K562 (cell line): ENCODE measurements at regions not wholly inside any gene's neighbourhood (a gene's known extent, or its start where the extent isn't known, plus 50 kb on each side); places are given as distances from the start of the nearest gene placed in this dataset.

Experiments used
- ATAC-seq: fragments of 200-7000 bp; cut with Tn5 transposase; 3 replicates; pipeline ENCODE4 v1.9.1; 2020; ENCODE audit warnings: moderate library complexity
- BruUV-seq: library from RNA; stranded (reverse); fragments of 400-500 nt; replicated peaks from 2 replicates; lab custom pipeline; 2021; lab: Mats Ljungman, UMichigan
- CTCF ChIA-PET: fragments of 300-600 bp; formaldehyde crosslinking; extraction: SDS; loops from one replicate; lab custom pipeline; 2021; ENCODE audit warnings: low intra/inter-chr PET ratio; lab: Yijun Ruan, JAX
- POLR2A ChIA-PET: fragments of 300-600, 350-650 bp; sonication (Branson Sonifier 250); formaldehyde crosslinking; extraction: SDS; loops from one replicate; lab custom pipeline; 2021; ENCODE audit warnings: antibody characterized with exemption, inconsistent platforms; lab: Yijun Ruan, JAX
- DNase-seq, 4 experiments: peaks; one replicate each; pipeline versions ENCODE4 v3.0.0 to v3.0.0-alpha.2; 2011 to 2018; ENCODE audit warnings: low spot score in 3 of 4, mixed read lengths in 3 of 4; ENCODE audit errors: extremely low read depth in 1 of 4
- FAIRE-seq: peaks from 2 replicates; lab custom pipeline; 2011; peaks lifted over from hg19 to GRCh38; lab: Jason Lieb, UNC
- H2AFZ ChIP-seq: 2 replicates; pipeline ENCODE4 v1.6.0; 2011; ENCODE audit warnings: low read depth, low read length, control low read depth, inconsistent platforms
- H3K27ac ChIP-seq: fragments of 200-600 bp; 3 replicates; pipeline ENCODE4 v1.8.0; 2011; ENCODE audit warnings: low read depth, mild to moderate bottlenecking, control low read depth, inconsistent platforms, low read length, moderate library complexity, mixed read lengths; ENCODE audit errors: extremely low read depth
- H3K27me3 ChIP-seq, 2 experiments: fragments of 300-600 bp in 1 of 2; 2 replicates in 1 of 2; 3 replicates in 1 of 2; pipeline versions ENCODE4 v1.6.0 to v1.8.0; 2011; ENCODE audit warnings: inconsistent platforms in 2 of 2, low read length in 2 of 2, mild to moderate bottlenecking in 1 of 2, mixed read lengths in 1 of 2, moderate library complexity in 1 of 2; ENCODE audit not compliant: control insufficient read depth in 2 of 2, insufficient read depth in 2 of 2
- H3K36me3 ChIP-seq: fragments of 300-600 bp; 3 replicates; pipeline ENCODE4 v1.8.0; 2011; ENCODE audit warnings: mild to moderate bottlenecking, low read length, inconsistent platforms; ENCODE audit not compliant: control insufficient read depth, insufficient read depth
- H3K4me1 ChIP-seq, 2 experiments: fragments of 200-600 bp in 1 of 2; replicated peaks in 1 of 2; 2 replicates in 1 of 2; 3 replicates in 1 of 2; pipeline versions ENCODE4 v1.5.1 to v1.8.0; 2011; ENCODE audit warnings: inconsistent platforms in 2 of 2, low read length in 2 of 2, mild to moderate bottlenecking in 1 of 2, mixed read lengths in 1 of 2, moderate library complexity in 1 of 2; ENCODE audit not compliant: control insufficient read depth in 2 of 2, insufficient read depth in 2 of 2
- H3K4me2 ChIP-seq: 2 replicates; pipeline ENCODE4 v1.6.1; 2011; ENCODE audit warnings: low read length, control low read depth, inconsistent platforms, mixed read lengths; ENCODE audit not compliant: insufficient read depth
- H3K4me3 ChIP-seq: fragments of 200-600 bp; sonication (generic), shearing (Covaris generic); 2 replicates; pipeline ENCODE4 v1.5.1; 2016; ENCODE audit warnings: control low read depth, inconsistent platforms
- H3K79me2 ChIP-seq: fragments of 200-600 bp; 3 replicates; pipeline ENCODE4 v1.8.0; 2011; ENCODE audit warnings: low read length, inconsistent platforms; ENCODE audit not compliant: control insufficient read depth, insufficient read depth
- H3K9ac ChIP-seq, 2 experiments: 2 replicates each; pipeline versions ENCODE4 v1.6.0 to v1.6.1; 2011; ENCODE audit warnings: low read depth in 2 of 2, low read length in 2 of 2, control low read depth in 1 of 2, inconsistent platforms in 1 of 2, mild to moderate bottlenecking in 1 of 2, mixed read lengths in 1 of 2; ENCODE audit not compliant: insufficient read depth in 1 of 2
- H3K9me1 ChIP-seq: one replicate; pipeline ENCODE4 v1.6.0; 2011; ENCODE audit warnings: inconsistent platforms, mild to moderate bottlenecking, low read length, moderate library complexity; ENCODE audit not compliant: control insufficient read depth, insufficient read depth
- H3K9me3 ChIP-seq: replicated peaks from 2 replicates; pipeline ENCODE4 v1.5.1; 2011; ENCODE audit warnings: low read depth, low read length, inconsistent platforms; ENCODE audit not compliant: control insufficient read depth, insufficient read depth
- H4K20me1 ChIP-seq: replicated peaks from 2 replicates; pipeline ENCODE4 v1.6.1; 2011; ENCODE audit warnings: low read length, inconsistent platforms, mixed read lengths; ENCODE audit not compliant: control insufficient read depth, insufficient read depth
- ESRRA ChIP-seq: fragments of 450-650 bp; IDR thresholded peaks from 2 replicates; pipeline ENCODE4 v1.6.1; 2014; ENCODE audit warnings: low read depth, mild to moderate bottlenecking, moderate library complexity, borderline replicate concordance
- HDAC8 ChIP-seq: fragments of 450-650 bp; IDR thresholded peaks from 2 replicates; pipeline ENCODE4 v1.6.1; 2016; ENCODE audit warnings: mild to moderate bottlenecking, missing genetic modification characterization, moderate library complexity, missing compliant biosample characterization
- HLTF ChIP-seq: fragments of 450-650 bp; IDR thresholded peaks from 2 replicates; pipeline ENCODE4 v1.6.1; 2016
- MAFG ChIP-seq: fragments of 450-650 bp; conservative IDR thresholded peaks from 2 replicates; pipeline ENCODE4 v1.6.1; 2016; ENCODE audit warnings: missing genetic modification characterization, missing compliant biosample characterization
- PCBP1 ChIP-seq: fragments of 200-400 bp; formaldehyde crosslinking; IDR thresholded peaks from 2 replicates; pipeline ENCODE4 v1.6.1; 2018; ENCODE audit warnings: mild to moderate bottlenecking, low read depth, low read length; ENCODE audit not compliant: poor library complexity, severe bottlenecking
- RCOR1 ChIP-seq, 2 experiments: IDR thresholded peaks; 2 replicates each; pipeline ENCODE4 v1.6.1; 2012; ENCODE audit warnings: low read depth in 2 of 2, low read length in 2 of 2, borderline replicate concordance in 1 of 2, improper control_type of control experiment in 1 of 2
- SAFB2 ChIP-seq: fragments of 200-400 bp; formaldehyde crosslinking; IDR thresholded peaks from 2 replicates; pipeline ENCODE4 v1.6.1; 2018; ENCODE audit warnings: borderline replicate concordance, low read length, low read depth, moderate library complexity; ENCODE audit not compliant: severe bottlenecking
- TEAD2 ChIP-seq: fragments of 450-650 bp; IDR thresholded peaks from 2 replicates; pipeline ENCODE4 v1.6.1; 2016; ENCODE audit warnings: missing genetic modification characterization, control low read depth, missing compliant biosample characterization
- TFAP4 ChIP-seq: sonication (generic); formaldehyde crosslinking; IDR thresholded peaks from 2 replicates; pipeline ENCODE4 v1.8.0; 2022; ENCODE audit warnings: missing genetic modification reagents, mild to moderate bottlenecking, moderate library complexity, borderline replicate concordance
- U2AF2 ChIP-seq: fragments of 200-400 bp; formaldehyde crosslinking; optimal IDR thresholded peaks from 2 replicates; pipeline ENCODE3; 2017; ENCODE audit warnings: low read depth, mild to moderate bottlenecking, low read length
- ZFX ChIP-seq: sonication (generic); formaldehyde crosslinking; IDR thresholded peaks from 2 replicates; pipeline ENCODE4 v1.8.0; 2022; ENCODE audit warnings: mild to moderate bottlenecking, missing genetic modification reagents, moderate library complexity
- ZNF174 ChIP-seq: fragments of 250-450 bp; sonication (Bioruptor Pico); IDR thresholded peaks from 2 replicates; pipeline ENCODE4 v1.4.0; 2020; ENCODE audit warnings: mild to moderate bottlenecking
- ZNF511 ChIP-seq: sonication (generic); formaldehyde crosslinking; IDR thresholded peaks from 2 replicates; pipeline ENCODE4 v1.8.0; 2022; ENCODE audit warnings: mild to moderate bottlenecking, missing genetic modification reagents
- ZNF79 ChIP-seq: fragments of 250-450 bp; sonication (Bioruptor Pico); IDR thresholded peaks from 2 replicates; pipeline ENCODE4 v1.4.0; 2020; ENCODE audit warnings: low read depth, mild to moderate bottlenecking, moderate library complexity
- WGBS: fragments of 100-300 bp; shearing (Covaris generic); methylation state at CpG from one replicate; pipeline ENCODE4 v1.1.6; 2016; ENCODE audit warnings: low coverage, mixed read lengths; ENCODE audit not compliant: insufficient coverage; ENCODE audit errors: missing lambda C conversion rate; 5-methylcytosine and 5-hydroxymethylcytosine counted together
- in situ Hi-C: fragments of 300-500 bp; cut with MboI; formaldehyde crosslinking; loops from 4 replicates; pipeline ENCODE4 v1.15.0; 2018; ENCODE audit warnings: inconsistent platforms, mixed read lengths
- intact Hi-C: fragments of 100-400 bp; cut with micrococcal nuclease; formaldehyde crosslinking; loops from 2 replicates; pipeline ENCODE4 v1.14.2; 2022

GRCh38 chr4:114729068-114729738, 130.6 kb downstream of the UGT8 start:
- in situ Hi-C loops = no loop called here
- ChIA-PET CTCF (no interaction called here), POLR2A (interaction anchor here (0.8 kb wide), 1 partner anchor 122 kb away, joined by 7 read pairs; no protein-coding TSS in a partner anchor)
- Histone ChIP-seq H3K4me2 (no peak overlapping the region), H3K27ac (no peak overlapping the region), H2AFZ (no peak overlapping the region), H3K36me3 (no peaks in the 10 kb centered on the region), H3K27me3 (no peaks in the 10 kb centered on the region), H3K9me1 (no peaks in the 10 kb centered on the region), H4K20me1 (no peaks in the 10 kb centered on the region), H3K4me1 (no peaks in the 10 kb centered on the region), H3K4me3 (no peak overlapping the region), H3K9me3 (no peaks in the 10 kb centered on the region), H3K9ac (no peak overlapping the region), H3K79me2 (no peaks in the 10 kb centered on the region)
- TF ChIP-seq ZFX (CRISPR knock-in tag) (no peak), HLTF (no peak), RCOR1 (IDR thresholded peaks at IDR 0.05; ENCODE audit: borderline replicate concordance in 1 of 2, low read depth in 2 of 2, low read length in 2 of 2) (no peak)
- intact Hi-C loops = no loop called here
- 0% methylated on average over 3 of the region's 3 CpGs for WGBS
- BruUV-seq = no TSS peak
- DNase-seq = no peak
- FAIRE-seq = no peak
- ATAC-seq = no peak

GRCh38 chr4:114734594-114734993, 136.0 kb downstream of the UGT8 start:
- no peak overlapping the region for H3K27ac ChIP-seq
- BruUV-seq = no TSS peak
- H2AFZ ChIP-seq = no peak overlapping the region
- no peaks in the 10 kb centered on the region for H3K36me3 ChIP-seq
- CTCF ChIA-PET = no interaction called here
- H4K20me1 ChIP-seq = no peaks in the 10 kb centered on the region
- ATAC-seq = no peak
- 0% methylated on average over 1 of the region's 1 CpG for WGBS
- POLR2A ChIA-PET = no interaction called here
- no peak overlapping the region for H3K9ac ChIP-seq
- H3K9me3 ChIP-seq = no peaks in the 10 kb centered on the region
- no peaks in the 10 kb centered on the region for H3K9me1 ChIP-seq
- H3K4me1 ChIP-seq = no peaks in the 10 kb centered on the region
- intact Hi-C loops (no loop called here), in situ Hi-C loops (no loop called here)
- H3K79me2 ChIP-seq = no peaks in the 10 kb centered on the region
- H3K4me2 ChIP-seq = no peak overlapping the region
- H3K4me3 ChIP-seq = no peak overlapping the region
- no peak for FAIRE-seq
- H3K27me3 ChIP-seq = no peaks in the 10 kb centered on the region
- no peak for DNase-seq
- TF ChIP-seq MAFG (tag) (no peak), ESRRA (no peak), TFAP4 (CRISPR knock-in tag) (no peak), PCBP1 (no peak), ZNF79 (CRISPR knock-in tag) (no peak), ZNF511 (CRISPR knock-in tag) (no peak), HDAC8 (no peak), TEAD2 (no peak), ZNF174 (CRISPR knock-in tag) (no peak), SAFB2 (no peak), U2AF2 (no peak)
